HepG2 (cell line): ENCODE measurements at regions not wholly inside any gene's neighbourhood (a gene's known extent, or its start where the extent isn't known, plus 50 kb on each side); places are given as distances from the start of the nearest gene placed in this dataset.
A peak's percentile ranks its signal among the peaks of the same experiment; 100 is the strongest.

ENCODE experiments used
- ATAC-seq: fragments of 200-7000 bp; cut with Tn5 transposase; 3 replicates; pipeline ENCODE4 v1.9.1; 2020; ENCODE audit warnings: mild to moderate bottlenecking, moderate library complexity
- BruUV-seq: library from RNA; stranded (reverse); fragments of 400-500 nt; replicated peaks from 2 replicates; lab custom pipeline; 2021; lab: Mats Ljungman, UMichigan
- CTCF ChIA-PET: fragments of 300-600 bp; formaldehyde crosslinking; extraction: SDS; loops from one replicate; lab custom pipeline; 2021; ENCODE audit warnings: low total read pairs, inconsistent platforms, low intra/inter-chr PET ratio; lab: Yijun Ruan, JAX
- POLR2A ChIA-PET: fragments of 350-600 bp; sonication (Branson Sonifier 250); formaldehyde crosslinking; loops from one replicate; lab custom pipeline; 2020; ENCODE audit warnings: antibody characterized with exemption, inconsistent platforms; lab: Yijun Ruan, JAX
- DNase-seq: peaks from one replicate; pipeline ENCODE4 v3.0.0-alpha.2; 2015; ENCODE audit warnings: low spot score
- FAIRE-seq: peaks from 3 replicates; lab custom pipeline; 2011; peaks lifted over from hg19 to GRCh38; lab: Jason Lieb, UNC
- H2AFZ ChIP-seq: one replicate; pipeline ENCODE4 v1.6.1; 2011; ENCODE audit warnings: low read length, inconsistent platforms
- H3K27ac ChIP-seq: fragments of 300-600 bp; 3 replicates; pipeline ENCODE4 v1.8.0; 2011; ENCODE audit warnings: mixed run types, mild to moderate bottlenecking, mixed read lengths, low read length, inconsistent platforms; ENCODE audit not compliant: insufficient read depth; ENCODE audit errors: extremely low read length
- H3K27me3 ChIP-seq, 2 experiments: fragments of 200-600 bp in 1 of 2; 2 replicates in 1 of 2; 3 replicates in 1 of 2; pipeline versions ENCODE4 v1.6.0 to v1.8.0; 2011; ENCODE audit warnings: low read length in 2 of 2, mild to moderate bottlenecking in 2 of 2, moderate library complexity in 2 of 2, inconsistent platforms in 1 of 2; ENCODE audit not compliant: insufficient read depth in 2 of 2, control insufficient read depth in 1 of 2
- H3K36me3 ChIP-seq, 2 experiments: fragments of 200-600 bp in 1 of 2; replicated peaks in 1 of 2; 2 replicates in 1 of 2; 3 replicates in 1 of 2; pipeline versions ENCODE4 v1.5.1 to v1.8.0; 2011; ENCODE audit warnings: low read length in 2 of 2, inconsistent platforms in 1 of 2; ENCODE audit not compliant: insufficient read depth in 2 of 2, control insufficient read depth in 1 of 2
- H3K4me1 ChIP-seq: 2 replicates; pipeline ENCODE4 v1.5.1; 2012; ENCODE audit warnings: low read length, inconsistent platforms; ENCODE audit not compliant: insufficient read depth
- H3K4me2 ChIP-seq: 2 replicates; pipeline ENCODE4 v1.6.0; 2011; ENCODE audit warnings: low read depth, low read length, inconsistent platforms
- H3K4me3 ChIP-seq, 3 experiments: fragments of 200-600 bp in 1 of 3; sonication (generic), shearing (Covaris generic) in 1 of 3; replicated peaks in 1 of 3; 2 replicates each; pipeline ENCODE4 v1.5.1; 2011 to 2016; ENCODE audit warnings: low read length in 3 of 3, inconsistent platforms in 2 of 3, low read depth in 2 of 3, mild to moderate bottlenecking in 2 of 3, control low read depth in 1 of 3, mixed read lengths in 1 of 3; ENCODE audit not compliant: insufficient read depth in 1 of 3
- H3K79me2 ChIP-seq: one replicate; pipeline ENCODE4 v1.6.1; 2011; ENCODE audit warnings: low read length, inconsistent platforms; ENCODE audit not compliant: insufficient read depth
- H3K9ac ChIP-seq: 2 replicates; pipeline ENCODE4 v1.6.0; 2011; ENCODE audit warnings: mild to moderate bottlenecking, low read depth, low read length, inconsistent platforms; ENCODE audit not compliant: insufficient read depth
- H3K9me3 ChIP-seq: 2 replicates; pipeline ENCODE4 v1.5.1; 2012; ENCODE audit warnings: mild to moderate bottlenecking, low read length
- H4K20me1 ChIP-seq: 2 replicates; pipeline ENCODE4 v1.6.0; 2011; ENCODE audit warnings: inconsistent platforms, mild to moderate bottlenecking, low read length, moderate library complexity; ENCODE audit not compliant: insufficient read depth
- BRD4 ChIP-seq: sonication (generic); formaldehyde crosslinking; IDR thresholded peaks from 2 replicates; pipeline ENCODE4 v1.4.0; 2020; ENCODE audit warnings: missing genetic modification reagents
- ERF ChIP-seq: IDR thresholded peaks from 2 replicates; pipeline ENCODE4 v1.6.1; 2018; ENCODE audit warnings: missing biosample characterization, missing genetic modification reagents
- GATAD2A ChIP-seq: IDR thresholded peaks from 2 replicates; pipeline ENCODE4 v1.6.1; 2016
- IKZF5 ChIP-seq: IDR thresholded peaks from 2 replicates; pipeline ENCODE4 v1.6.1; 2018; ENCODE audit warnings: missing genetic modification reagents, mild to moderate bottlenecking, missing compliant biosample characterization
- PHF21A ChIP-seq: sonication (generic); formaldehyde crosslinking; IDR thresholded peaks from 2 replicates; pipeline ENCODE4 v1.5.0; 2020; ENCODE audit warnings: mild to moderate bottlenecking, missing genetic modification reagents
- RARA ChIP-seq: IDR thresholded peaks from 2 replicates; pipeline ENCODE4 v1.6.1; 2016; ENCODE audit warnings: missing genetic modification reagents, missing compliant biosample characterization
- RXRA ChIP-seq: sonication (generic); formaldehyde crosslinking; IDR thresholded peaks from 2 replicates; pipeline ENCODE4 v1.5.1; 2020; ENCODE audit warnings: missing genetic modification reagents
- SATB2 ChIP-seq: sonication (generic); formaldehyde crosslinking; IDR thresholded peaks from 2 replicates; pipeline ENCODE4 v1.5.0; 2020; ENCODE audit warnings: missing genetic modification reagents
- SOX6 ChIP-seq, 2 experiments: fragments of 450-650 bp in 1 of 2; sonication (generic) in 1 of 2; formaldehyde crosslinking in 1 of 2; IDR thresholded peaks; 2 replicates each; pipeline versions ENCODE4 v1.4.0 to v1.6.1; 2017 to 2020; ENCODE audit warnings: antibody characterized with exemption in 1 of 2, mild to moderate bottlenecking in 1 of 2, missing genetic modification reagents in 1 of 2
- STAT5B ChIP-seq: sonication (generic); formaldehyde crosslinking; IDR thresholded peaks from 2 replicates; pipeline ENCODE4 v1.4.0; 2020; ENCODE audit warnings: missing genetic modification reagents
- TBX3 ChIP-seq: fragments of 450-650 bp; IDR thresholded peaks from 2 replicates; pipeline ENCODE4 v1.6.1; 2017; ENCODE audit warnings: antibody characterized with exemption, mild to moderate bottlenecking, inconsistent platforms, borderline replicate concordance
- TEAD3 ChIP-seq: optimal IDR thresholded peaks from 2 replicates; pipeline ENCODE3; 2016; ENCODE audit warnings: borderline replicate concordance
- ZFAT ChIP-seq: sonication (generic); formaldehyde crosslinking; conservative IDR thresholded peaks from 2 replicates; pipeline ENCODE4 v1.8.1; 2023; ENCODE audit warnings: missing genetic modification reagents, inconsistent platforms
- ZMYM4 ChIP-seq: sonication (generic); formaldehyde crosslinking; IDR thresholded peaks from 2 replicates; pipeline ENCODE4 v1.8.1; 2023; ENCODE audit warnings: mild to moderate bottlenecking, missing genetic modification reagents
- ZNF136 ChIP-seq: sonication (generic); formaldehyde crosslinking; IDR thresholded peaks from 2 replicates; pipeline ENCODE4 v1.8.1; 2022; ENCODE audit warnings: low read depth, mild to moderate bottlenecking, moderate library complexity, missing genetic modification reagents
- ZNF138 ChIP-seq: sonication (generic); formaldehyde crosslinking; IDR thresholded peaks from 2 replicates; pipeline ENCODE4 v1.5.0; 2020; ENCODE audit warnings: mild to moderate bottlenecking, low read depth, missing genetic modification reagents
- ZNF333 ChIP-seq: sonication (generic); formaldehyde crosslinking; IDR thresholded peaks from 2 replicates; pipeline ENCODE4 v1.4.0; 2020; ENCODE audit warnings: mild to moderate bottlenecking, missing genetic modification reagents, borderline replicate concordance
- ZNF562 ChIP-seq: sonication (generic); formaldehyde crosslinking; IDR thresholded peaks from 2 replicates; pipeline ENCODE4 v1.8.0; 2022; ENCODE audit warnings: missing genetic modification reagents, borderline replicate concordance
- ZNF737 ChIP-seq: sonication (generic); formaldehyde crosslinking; IDR thresholded peaks from 2 replicates; pipeline ENCODE4 v1.5.0; 2020; ENCODE audit warnings: missing genetic modification reagents, mild to moderate bottlenecking, borderline replicate concordance
- ZNF775 ChIP-seq: sonication (generic); formaldehyde crosslinking; IDR thresholded peaks from 2 replicates; pipeline ENCODE4 v1.4.0; 2020; ENCODE audit warnings: missing genetic modification reagents, mild to moderate bottlenecking, moderate library complexity, borderline replicate concordance
- ZNF790 ChIP-seq: sonication (generic); formaldehyde crosslinking; IDR thresholded peaks from 2 replicates; pipeline ENCODE4 v1.8.0; 2022; ENCODE audit warnings: missing genetic modification reagents, mild to moderate bottlenecking, borderline replicate concordance
- ZNF792 ChIP-seq: IDR thresholded peaks from 2 replicates; pipeline ENCODE4 v1.6.1; 2016
- WGBS: methylation state at CpG from one replicate; pipeline ENCODE4 v1.1.6; 2017; ENCODE audit warnings: low lambda C conversion rate; 5-methylcytosine and 5-hydroxymethylcytosine counted together
- in situ Hi-C: cut with HindIII; loops from 2 replicates; pipeline ENCODE4 v1.10.0; 2017; ENCODE audit warnings: low pct_unique_long_range_greater_than_20kb; ENCODE audit not compliant: extremely low pct_ligation_motif_present
- intact Hi-C: fragments of 100-400 bp; cut with micrococcal nuclease; formaldehyde crosslinking; loops from one replicate; pipeline ENCODE4 v1.10.0; 2022; ENCODE audit not compliant: unreplicated experiment
- TF ChIP-seq, protein P1 (sequence below): sonication (generic); formaldehyde crosslinking; IDR thresholded peaks from 2 replicates; pipeline ENCODE4 v1.4.0; 2020; ENCODE audit warnings: missing genetic modification reagents

DNA sequence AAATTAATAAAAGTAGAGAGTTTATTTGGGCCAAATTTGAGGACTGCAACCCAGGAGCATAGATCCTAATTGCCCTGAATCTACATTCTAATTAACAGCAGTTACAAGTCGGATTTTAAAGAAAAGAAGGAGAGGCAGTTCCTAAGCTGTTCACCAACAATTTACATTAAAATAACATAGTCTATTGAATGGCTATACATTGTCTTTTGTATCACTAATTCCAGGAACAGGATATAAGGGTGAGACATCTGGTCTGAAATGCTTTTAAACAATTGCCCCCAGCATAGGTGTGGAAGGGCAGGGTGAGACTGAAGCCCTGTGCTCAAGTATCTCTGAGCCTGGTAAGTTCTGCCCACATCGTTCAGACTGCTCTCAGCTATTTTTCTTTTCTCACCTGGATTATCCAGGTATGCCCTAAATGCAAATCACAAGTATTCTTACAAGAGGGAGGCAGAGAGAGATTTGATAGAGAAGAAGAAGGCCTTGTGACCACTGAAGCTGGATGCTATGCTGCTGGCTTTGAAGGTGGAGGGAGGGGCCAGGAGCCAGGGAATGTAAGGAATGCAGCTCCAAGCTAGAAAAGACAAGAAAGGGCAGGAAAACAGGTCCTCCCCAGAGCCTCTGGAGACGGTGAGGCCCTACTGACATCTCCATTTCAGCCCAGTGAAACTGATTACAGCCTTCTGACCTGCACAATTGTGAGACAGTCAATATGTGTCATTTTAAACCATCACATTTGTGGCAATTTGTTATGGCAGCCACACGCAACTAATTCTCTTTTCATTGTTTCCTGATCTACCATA, 189.4 kb upstream of the ARL4C start:
- in situ Hi-C loops (no loop called here), intact Hi-C loops (loop anchor here (5.0 kb wide), 1 partner anchor 176 kb away; no protein-coding TSS in a partner anchor)
- no peak overlapping the region for H2AFZ ChIP-seq
- no peaks in the 10 kb centered on the region for H3K36me3 ChIP-seq
- H3K27ac ChIP-seq, result peak overlapping the region; percentile 30
- CTCF ChIA-PET, result no interaction called here
- H3K9ac ChIP-seq, result no peak overlapping the region
- peak; percentile 50 for DNase-seq
- no TSS peak for BruUV-seq
- H3K4me2 ChIP-seq, result peak overlapping the region; percentile 2; the same call in 1 of the 2 replicates
- peak; percentile 4 for FAIRE-seq
- 54% methylated on average over 4 of the region's 4 CpGs for WGBS
- no peaks in the 10 kb centered on the region for H3K27me3 ChIP-seq
- H3K9me3 ChIP-seq, result no peaks in the 10 kb centered on the region
- H3K79me2 ChIP-seq, result no peaks in the 10 kb centered on the region
- H3K4me1 ChIP-seq, result peaks cover 88% of the 10 kb centered on the region
- no peak overlapping the region for H3K4me3 ChIP-seq
- ATAC-seq, result no peak
- POLR2A ChIA-PET, result interaction anchor here (0.8 to 2.3 kb wide), 6 partner anchors 9 to 295 kb away, joined by 3 to 31 read pairs (median 6); no protein-coding TSS in a partner anchor
- no peaks in the 10 kb centered on the region for H4K20me1 ChIP-seq
- TF ChIP-seq IKZF5 (CRISPR knock-in tag) (peak; percentile 24; the same call in 1 of the 2 replicates), TEAD3 (CRISPR knock-in tag) (peak; percentile 99), PHF21A (CRISPR knock-in tag) (0 out of 2 replicates have a peak, but pooled peaks have one; percentile 42), ZMYM4 (CRISPR knock-in tag) (peak; percentile 41; the same call in 1 of the 2 replicates), ZNF775 (CRISPR knock-in tag) (no peak), ZNF790 (no peak), ERF (CRISPR knock-in tag) (0 out of 2 replicates have a peak, but pooled peaks have one; percentile 24), SOX6 (IDR thresholded peaks at IDR 0.05) (no peak), SOX6 (CRISPR knock-in tag; IDR thresholded peaks at IDR 0.05) (peak; percentile 49; the same call in 1 of the 2 replicates), ZNF136 (CRISPR knock-in tag) (no peak), ZNF562 (CRISPR knock-in tag) (no peak), ZFAT (CRISPR knock-in tag) (no peak), SATB2 (CRISPR knock-in tag) (no peak), STAT5B (CRISPR knock-in tag) (no peak), RXRA (CRISPR knock-in tag) (no peak), ZNF333 (CRISPR knock-in tag) (no peak), ZNF138 (0 out of 2 replicates have a peak, but pooled peaks have one; percentile 64), BRD4 (CRISPR knock-in tag) (peak; percentile 54; the same call in 1 of the 2 replicates), ZNF792 (CRISPR knock-in tag) (0 out of 2 replicates have a peak, but pooled peaks have one; percentile 18), GATAD2A (CRISPR knock-in tag) (peak; percentile 32; the same call in 1 of the 2 replicates), TBX3 (no peak), ZNF737 (CRISPR knock-in tag) (no peak), RARA (peak; percentile 10; the same call in 1 of the 2 replicates)
- TF ChIP-seq, protein P1, sequence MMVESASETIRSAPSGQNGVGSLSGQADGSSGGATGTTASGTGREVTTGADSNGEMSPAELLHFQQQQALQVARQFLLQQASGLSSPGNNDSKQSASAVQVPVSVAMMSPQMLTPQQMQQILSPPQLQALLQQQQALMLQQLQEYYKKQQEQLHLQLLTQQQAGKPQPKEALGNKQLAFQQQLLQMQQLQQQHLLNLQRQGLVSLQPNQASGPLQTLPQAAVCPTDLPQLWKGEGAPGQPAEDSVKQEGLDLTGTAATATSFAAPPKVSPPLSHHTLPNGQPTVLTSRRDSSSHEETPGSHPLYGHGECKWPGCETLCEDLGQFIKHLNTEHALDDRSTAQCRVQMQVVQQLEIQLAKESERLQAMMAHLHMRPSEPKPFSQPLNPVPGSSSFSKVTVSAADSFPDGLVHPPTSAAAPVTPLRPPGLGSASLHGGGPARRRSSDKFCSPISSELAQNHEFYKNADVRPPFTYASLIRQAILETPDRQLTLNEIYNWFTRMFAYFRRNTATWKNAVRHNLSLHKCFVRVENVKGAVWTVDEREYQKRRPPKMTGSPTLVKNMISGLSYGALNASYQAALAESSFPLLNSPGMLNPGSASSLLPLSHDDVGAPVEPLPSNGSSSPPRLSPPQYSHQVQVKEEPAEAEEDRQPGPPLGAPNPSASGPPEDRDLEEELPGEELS (CRISPR knock-in tag), result peak; percentile 23; the same call in 1 of the 2 replicates
